NCI-H510A treated with DMSO at 0.1 percent for 48 hours (cell line): ENCODE measurements at regions not wholly inside any gene's neighbourhood (a gene's known extent, or its start where the extent isn't known, plus 50 kb on each side); places are given as distances from the start of the nearest gene placed in this dataset.

ENCODE experiments used
- DNase-seq: peaks from one replicate; lab custom pipeline; 2025; lab: John Stamatoyannopoulos, UW

DNA sequence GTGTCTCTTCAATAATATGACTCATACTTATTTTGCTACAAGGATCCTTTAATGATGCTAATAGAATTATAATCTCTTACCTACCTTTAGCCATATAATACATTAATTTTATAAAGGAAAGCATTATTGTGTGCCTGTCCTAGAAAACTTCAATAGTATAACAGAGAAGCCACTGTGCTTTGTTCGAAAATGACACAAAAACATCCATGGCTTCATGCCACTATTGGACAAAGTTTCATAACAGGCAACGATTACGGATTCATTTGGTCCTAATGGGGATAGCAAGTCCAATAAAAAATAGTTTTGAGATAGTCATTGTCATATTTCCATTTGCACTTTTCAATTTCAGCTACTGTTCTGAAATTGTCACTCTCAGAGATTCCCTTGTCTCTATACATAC is 52.5 kb upstream of the CCDC150 start:
- no peak for DNase-seq

DNA sequence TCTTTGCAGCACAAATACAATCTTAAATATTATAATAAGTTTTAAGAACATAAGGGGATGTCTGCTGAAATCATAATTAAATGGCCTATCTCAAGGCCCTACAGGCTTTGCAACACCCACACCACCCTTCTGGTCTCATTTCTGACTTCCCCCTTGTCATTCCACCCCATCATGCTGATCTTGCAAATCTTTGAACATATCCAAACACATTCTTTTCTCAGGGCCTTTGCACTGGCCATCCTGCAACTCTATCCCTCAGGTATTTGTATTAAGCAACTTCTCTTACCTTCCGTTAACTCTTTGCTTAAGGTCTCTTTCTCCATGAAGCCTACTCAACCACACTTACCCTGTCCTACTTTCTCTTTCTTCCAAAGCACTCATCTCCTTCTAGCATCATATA is 51.8 kb upstream of the CCDC150 start:
- no peak for DNase-seq

DNA sequence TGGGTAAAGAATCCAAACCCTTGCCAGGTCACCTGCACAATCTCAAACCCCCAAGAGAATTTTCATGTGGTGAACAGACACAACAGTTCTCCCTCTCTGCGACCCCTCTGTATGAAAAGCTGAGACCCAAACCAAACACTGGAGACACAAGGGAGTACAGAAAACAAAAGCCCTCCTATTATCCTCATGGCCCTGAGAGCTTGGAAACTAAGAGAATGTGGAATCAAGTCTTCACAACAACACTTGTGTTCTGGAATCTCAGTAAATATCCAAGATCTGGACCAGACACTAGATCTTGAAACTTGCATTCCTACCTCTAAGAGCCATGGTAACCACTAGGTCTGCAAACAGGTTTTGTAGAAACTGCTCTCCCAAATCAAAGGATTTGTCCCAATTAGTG is 50.1 kb upstream of the CCDC150 start:
- DNase-seq = no peak
